Breast epithelium (tissue), 4 donors: ENCODE measurements at regions not wholly inside any gene's neighbourhood (a gene's known extent, or its start where the extent isn't known, plus 50 kb on each side); places are given as distances from the start of the nearest gene placed in this dataset.

Experiments
- DNase-seq, 2 donors: peaks; one replicate each; pipeline ENCODE4 v3.0.0-alpha.2; 2019; ENCODE audit warnings: low spot score in 2 of 2
- H3K27ac ChIP-seq, 2 donors: fragments of 200-600 bp; sonication (generic) in 1 of 2; one replicate each; pipeline ENCODE4 v1.5.1; 2016 to 2019; ENCODE audit warnings: mild to moderate bottlenecking in 1 of 2
- H3K27me3 ChIP-seq, 2 donors: fragments of 200-600 bp; sonication (generic) in 1 of 2; one replicate each; pipeline versions ENCODE4 v1.5.1 to v1.6.0; 2017 to 2019; ENCODE audit warnings: control low read depth in 1 of 2, mild to moderate bottlenecking in 1 of 2
- H3K36me3 ChIP-seq: fragments of 200-600 bp; one replicate; pipeline ENCODE4 v1.5.1; 2019
- H3K4me1 ChIP-seq, 2 donors: fragments of 200-600 bp; sonication (generic); one replicate each; pipeline ENCODE4 v1.5.1; 2016 to 2019; ENCODE audit warnings: control low read depth in 1 of 2
- H3K4me3 ChIP-seq, 3 donors: fragments of 200-600 bp; sonication (generic); 1 replicate in 2 of 3; 2 replicates in 1 of 3; pipeline ENCODE4 v1.5.1; 2016 to 2019; ENCODE audit warnings: mild to moderate bottlenecking in 3 of 3, moderate library complexity in 2 of 3
- H3K9me3 ChIP-seq, 2 donors: fragments of 200-600 bp; sonication (generic) in 1 of 2; one replicate each; pipeline ENCODE4 v1.5.1; 2016 to 2019; ENCODE audit warnings: control low read depth in 1 of 2
- POLR2A ChIP-seq: fragments of 450-650 bp; IDR thresholded peaks from one replicate; pipeline ENCODE4 v1.6.1; 2016; ENCODE audit warnings: antibody characterized with exemption, mild to moderate bottlenecking, moderate library complexity
- POLR2AphosphoS5 ChIP-seq, 3 donors: sonication (generic); formaldehyde crosslinking; IDR thresholded peaks; one replicate each; pipeline ENCODE4 v1.6.1; 2017; ENCODE audit warnings: antibody characterized with exemption in 3 of 3
- intact Hi-C: fragments of 100-400 bp; cut with DNase I; formaldehyde crosslinking; loops from one replicate; pipeline ENCODE4 v1.15.1; 2023; ENCODE audit warnings: low total_unique reads
- TF ChIP-seq, protein P1 (sequence below), 3 donors: fragments of 450-650 bp; IDR thresholded peaks; one replicate each; pipeline ENCODE4 v1.5.1; 2016 to 2017; ENCODE audit warnings: antibody characterized with exemption in 3 of 3, mild to moderate bottlenecking in 3 of 3, moderate library complexity in 3 of 3

DNA sequence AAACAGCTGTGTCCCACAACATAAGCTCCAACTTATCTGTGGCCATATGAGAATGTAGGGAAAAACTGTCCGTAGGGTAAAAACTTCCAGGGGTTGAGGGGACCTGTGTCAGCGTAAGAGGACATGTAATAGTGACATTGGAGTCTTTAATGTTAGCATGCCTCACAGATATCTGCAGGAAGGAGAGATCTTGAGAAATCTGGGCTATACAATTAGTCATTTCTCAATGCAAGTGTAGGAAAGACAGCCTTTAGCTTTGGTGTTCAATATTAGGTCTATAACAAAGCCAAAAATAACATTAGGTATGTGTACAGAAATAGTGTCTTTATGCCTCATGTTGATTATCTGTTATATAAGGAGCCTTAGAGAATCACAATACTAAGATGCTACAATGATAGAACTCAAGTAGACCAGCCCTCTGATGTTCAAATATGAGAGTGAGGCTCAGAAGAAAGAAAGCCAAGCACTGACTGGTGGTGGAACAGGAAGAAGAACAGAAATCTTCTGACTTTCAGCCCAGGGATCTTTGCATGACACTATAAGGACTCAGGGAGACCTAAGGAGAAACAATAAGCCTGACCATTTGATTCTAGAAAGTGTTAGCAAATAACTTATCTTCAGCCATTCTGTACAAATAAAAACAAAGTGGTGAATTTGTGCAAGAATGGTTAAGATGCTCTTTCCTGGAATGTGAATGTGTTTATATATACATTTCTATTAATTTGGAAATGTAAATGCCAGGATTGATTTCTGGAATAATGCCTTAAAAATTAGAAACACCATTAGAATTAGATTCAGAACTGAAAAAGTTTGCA, 152.6 kb downstream of the ZC3H11B start:
- TF ChIP-seq POLR2A (no peak), POLR2AphosphoS5 (IDR thresholded peaks at IDR 0.05) (no peak)
- TF ChIP-seq, protein P1, sequence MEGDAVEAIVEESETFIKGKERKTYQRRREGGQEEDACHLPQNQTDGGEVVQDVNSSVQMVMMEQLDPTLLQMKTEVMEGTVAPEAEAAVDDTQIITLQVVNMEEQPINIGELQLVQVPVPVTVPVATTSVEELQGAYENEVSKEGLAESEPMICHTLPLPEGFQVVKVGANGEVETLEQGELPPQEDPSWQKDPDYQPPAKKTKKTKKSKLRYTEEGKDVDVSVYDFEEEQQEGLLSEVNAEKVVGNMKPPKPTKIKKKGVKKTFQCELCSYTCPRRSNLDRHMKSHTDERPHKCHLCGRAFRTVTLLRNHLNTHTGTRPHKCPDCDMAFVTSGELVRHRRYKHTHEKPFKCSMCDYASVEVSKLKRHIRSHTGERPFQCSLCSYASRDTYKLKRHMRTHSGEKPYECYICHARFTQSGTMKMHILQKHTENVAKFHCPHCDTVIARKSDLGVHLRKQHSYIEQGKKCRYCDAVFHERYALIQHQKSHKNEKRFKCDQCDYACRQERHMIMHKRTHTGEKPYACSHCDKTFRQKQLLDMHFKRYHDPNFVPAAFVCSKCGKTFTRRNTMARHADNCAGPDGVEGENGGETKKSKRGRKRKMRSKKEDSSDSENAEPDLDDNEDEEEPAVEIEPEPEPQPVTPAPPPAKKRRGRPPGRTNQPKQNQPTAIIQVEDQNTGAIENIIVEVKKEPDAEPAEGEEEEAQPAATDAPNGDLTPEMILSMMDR (IDR thresholded peaks at IDR 0.05): no peak
- Histone ChIP-seq H3K27ac (peak overlapping the region; percentile 64 to 82), H3K4me3 (no peak overlapping the region), H3K36me3 (no peaks in the 10 kb centered on the region), H3K9me3 (no peaks in the 10 kb centered on the region), H3K27me3 (no peaks in the 10 kb centered on the region), H3K4me1 (no peaks in the 10 kb centered on the region)
- DNase-seq: no peak
- intact Hi-C loops: no loop called here

DNA sequence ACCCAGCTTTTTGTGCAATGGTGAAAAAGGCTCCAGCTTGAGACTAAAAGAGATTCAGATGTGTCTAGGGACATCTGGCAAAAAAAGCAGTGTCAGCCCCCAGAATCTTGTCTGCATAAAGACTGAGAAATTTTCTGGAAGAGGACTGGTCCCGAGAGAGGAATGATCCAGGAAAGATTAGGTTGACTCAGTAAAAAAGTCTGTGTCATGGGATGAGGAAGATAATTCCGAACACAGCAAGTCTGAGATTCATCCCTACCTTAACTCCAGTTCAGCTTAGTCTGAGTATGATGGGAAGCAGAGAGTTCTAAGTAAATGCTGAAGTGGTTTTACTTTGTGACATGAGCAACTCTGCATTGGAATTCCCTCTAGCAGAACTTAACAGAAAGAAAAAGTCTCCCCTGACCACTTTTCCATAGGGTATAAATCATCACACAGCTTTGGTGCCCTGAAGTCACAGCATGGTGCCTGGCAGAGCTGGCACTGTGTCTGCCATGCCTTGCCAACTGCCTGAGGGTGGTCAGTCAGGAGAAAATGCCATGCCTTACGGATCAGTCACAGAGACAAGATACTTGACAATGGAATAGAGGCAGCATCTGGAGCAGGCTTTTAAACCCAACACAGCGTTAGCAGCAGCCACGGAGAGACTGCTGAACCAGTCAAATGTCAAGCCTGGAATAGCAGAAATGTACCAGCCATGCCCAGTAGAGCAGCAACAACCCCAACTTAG, 153.4 kb downstream of the ZC3H11B start:
- H3K9me3 ChIP-seq: no peaks in the 10 kb centered on the region
- peak overlapping the region; percentile 64 to 82 for H3K27ac ChIP-seq
- TF ChIP-seq POLR2AphosphoS5 (IDR thresholded peaks at IDR 0.05) (no peak), POLR2A (no peak)
- TF ChIP-seq, protein P1 (IDR thresholded peaks at IDR 0.05): no peak
- no peak overlapping the region for H3K4me3 ChIP-seq
- H3K27me3 ChIP-seq: no peaks in the 10 kb centered on the region
- no peaks in the 10 kb centered on the region for H3K36me3 ChIP-seq
- intact Hi-C loops: no loop called here
- H3K4me1 ChIP-seq: no peaks in the 10 kb centered on the region
- no peak for DNase-seq

DNA sequence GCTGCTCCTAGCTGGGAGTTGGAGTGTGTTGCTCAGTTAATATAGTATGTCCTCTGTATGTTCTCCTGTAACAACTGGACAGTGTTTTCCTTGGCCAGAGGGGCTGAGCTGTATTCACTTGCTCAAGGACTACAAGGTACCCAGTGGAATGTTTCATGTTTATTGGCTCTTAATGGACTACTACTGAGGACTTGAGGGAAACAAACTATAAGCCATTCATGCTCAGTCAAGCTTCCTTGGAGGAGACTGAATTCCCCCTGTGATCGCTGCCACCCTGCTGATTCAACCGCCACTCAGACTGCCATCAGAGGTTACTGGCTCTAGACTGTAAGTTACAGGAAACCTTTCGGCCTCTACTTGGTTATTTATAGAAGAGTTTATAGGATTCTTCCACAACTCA, 166.6 kb downstream of the ZC3H11B start:
- H3K4me1 ChIP-seq: no peaks in the 10 kb centered on the region
- H3K36me3 ChIP-seq: no peaks in the 10 kb centered on the region
- no peak overlapping the region for H3K4me3 ChIP-seq
- no peak for DNase-seq
- intact Hi-C loops: no loop called here
- no peak overlapping the region for H3K27ac ChIP-seq
- no peaks in the 10 kb centered on the region for H3K27me3 ChIP-seq
- TF ChIP-seq POLR2A (no peak), POLR2AphosphoS5 (IDR thresholded peaks at IDR 0.05) (no peak)
- TF ChIP-seq, protein P1 (IDR thresholded peaks at IDR 0.05): no peak
- H3K9me3 ChIP-seq: no peaks in the 10 kb centered on the region

DNA sequence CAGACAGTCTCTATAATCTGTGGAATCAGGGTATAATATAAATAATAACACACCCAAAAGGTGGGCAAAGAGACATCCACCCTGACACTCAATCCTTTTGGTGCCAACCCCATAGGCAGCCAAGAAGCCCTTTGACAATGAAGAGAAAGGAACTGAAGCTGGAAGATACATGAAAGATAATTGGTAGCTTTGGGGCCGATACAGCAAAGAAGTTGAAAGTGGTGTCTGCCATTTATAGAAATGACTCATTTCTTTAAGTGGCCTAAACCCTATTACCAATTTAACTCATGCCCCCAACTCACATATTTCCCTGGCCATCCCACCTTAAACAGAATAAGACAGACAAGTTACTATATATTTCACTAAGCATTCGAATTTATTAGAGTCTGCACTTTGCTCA, 167.0 kb downstream of the ZC3H11B start:
- DNase-seq: no peak
- TF ChIP-seq POLR2AphosphoS5 (IDR thresholded peaks at IDR 0.05) (no peak), POLR2A (no peak)
- TF ChIP-seq, protein P1 (IDR thresholded peaks at IDR 0.05): no peak
- intact Hi-C loops: no loop called here

DNA sequence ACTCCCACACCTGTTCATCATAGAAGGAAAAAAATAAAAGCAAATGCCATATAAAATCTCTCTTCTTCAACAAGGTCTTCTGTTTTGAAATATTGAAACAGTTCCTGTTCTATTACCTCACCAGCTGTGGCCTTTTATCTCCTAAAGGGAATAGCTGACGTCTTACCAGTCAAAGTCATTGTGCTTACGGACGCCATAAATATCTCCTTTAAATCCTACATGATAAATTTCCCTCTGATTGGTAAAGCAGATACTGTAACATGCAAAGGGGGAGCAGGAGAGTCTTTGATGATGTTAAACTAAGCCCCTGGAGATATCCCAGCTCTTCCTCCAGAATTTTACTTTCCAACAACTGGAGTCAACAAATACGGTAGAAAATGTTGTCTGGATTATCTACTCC, 168.4 kb downstream of the ZC3H11B start:
- no peaks in the 10 kb centered on the region for H3K4me1 ChIP-seq
- H3K4me3 ChIP-seq: no peak overlapping the region
- H3K27me3 ChIP-seq: no peaks in the 10 kb centered on the region
- intact Hi-C loops: no loop called here
- no peaks in the 10 kb centered on the region for H3K9me3 ChIP-seq
- H3K27ac ChIP-seq: no peak overlapping the region
- H3K36me3 ChIP-seq: no peaks in the 10 kb centered on the region
- DNase-seq: no peak
- TF ChIP-seq POLR2A (no peak), POLR2AphosphoS5 (IDR thresholded peaks at IDR 0.05) (no peak)
- TF ChIP-seq, protein P1 (IDR thresholded peaks at IDR 0.05): no peak

More for the DNA sequence above, 167.0 kb downstream of the ZC3H11B start:
- Histone ChIP-seq H3K27ac (no peak overlapping the region), H3K4me3 (no peak overlapping the region), H3K9me3 (no peaks in the 10 kb centered on the region), H3K27me3 (no peaks in the 10 kb centered on the region), H3K4me1 (no peaks in the 10 kb centered on the region), H3K36me3 (no peaks in the 10 kb centered on the region)
